Activated CD4-positive, alpha-beta T cell treated with anti-CD3 and anti-CD28 coated beads for 48 hours (primary cell): ENCODE measurements at regions not wholly inside any gene's neighbourhood (a gene's known extent, or its start where the extent isn't known, plus 50 kb on each side); places are given as distances from the start of the nearest gene placed in this dataset.
"Not testable (repeated sequence)": the region's sequence is repeated elsewhere in the genome, so short reads cannot be mapped to it uniquely, and the experiment has no call there.

Source experiments
- DNase-seq: peaks from one replicate; pipeline ENCODE4 v3.0.0-alpha.2; 2020

DNA sequence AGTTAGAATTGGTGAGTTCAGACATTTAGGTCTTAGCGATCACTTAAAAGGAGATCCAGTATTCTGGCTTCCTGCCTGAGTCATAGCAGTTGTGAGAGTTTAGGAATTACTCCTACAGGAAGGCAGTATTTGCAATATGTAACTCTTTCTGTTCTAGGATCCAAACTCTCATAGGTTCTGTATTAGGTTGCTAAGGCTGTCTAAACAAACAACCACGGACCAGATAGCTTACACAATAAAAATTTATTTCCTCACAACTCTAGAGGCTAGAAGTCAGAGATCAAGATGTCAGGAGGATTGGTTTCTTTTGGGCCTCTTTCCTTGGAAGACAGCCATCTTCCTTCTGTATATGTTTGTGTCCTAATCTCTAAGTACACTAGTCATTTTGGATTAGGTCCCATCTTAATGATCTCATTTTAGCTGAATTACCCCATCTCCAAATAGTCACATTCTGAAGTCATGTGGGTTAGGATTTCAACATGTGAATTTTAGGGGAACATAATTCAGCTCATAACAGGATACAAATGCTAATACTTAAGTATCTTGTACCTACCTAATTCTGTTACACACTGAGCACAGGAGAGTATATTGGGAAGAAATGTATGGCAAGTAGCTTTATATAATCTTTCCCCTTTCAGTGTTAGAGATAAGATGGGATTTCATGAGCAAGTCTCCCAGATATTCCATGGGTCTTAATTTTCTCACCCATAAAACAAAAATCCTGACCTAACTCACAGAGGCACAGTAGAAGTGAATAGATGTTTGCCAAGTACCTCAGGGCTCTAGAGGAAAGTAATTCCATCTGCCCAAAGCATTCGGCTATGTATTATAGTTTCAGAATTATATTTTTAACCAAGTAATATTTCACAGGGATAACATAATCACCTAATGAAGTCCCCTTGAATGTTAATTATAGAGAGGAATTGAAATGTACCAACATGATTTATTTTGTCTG, 144.4 kb downstream of the PTBP2 start:
- DNase-seq: no peak

- DNase-seq: no peak
These were observed 151.2 kb downstream of the PTBP2 start for GRCh38 chr1:96872757-96873156.

GRCh38 chr1:96878640-96879039, 157.1 kb downstream of the PTBP2 start:
- no peak for DNase-seq

GRCh38 chr1:96880626-96881025, 159.0 kb downstream of the PTBP2 start:
- no peak for DNase-seq

DNA sequence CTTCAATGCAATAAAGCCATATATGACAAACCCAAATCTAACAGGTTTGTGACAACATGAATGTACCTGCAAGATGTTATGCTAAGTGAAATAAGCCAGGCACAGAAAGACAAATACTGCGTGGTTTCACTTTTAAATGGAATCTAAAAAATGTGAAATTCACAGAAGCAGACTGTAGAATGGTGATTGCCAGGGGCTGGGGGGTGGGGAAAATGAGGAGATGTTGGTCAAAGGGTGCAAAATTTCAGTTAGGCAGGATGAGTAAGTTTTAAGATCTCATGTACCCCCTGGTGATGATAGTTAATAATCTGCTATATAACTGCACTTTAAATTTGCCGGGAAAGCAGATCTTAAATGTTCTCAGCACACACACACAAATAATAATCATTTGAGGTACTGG, 160.5 kb downstream of the PTBP2 start:
- DNase-seq: no peak

DNA sequence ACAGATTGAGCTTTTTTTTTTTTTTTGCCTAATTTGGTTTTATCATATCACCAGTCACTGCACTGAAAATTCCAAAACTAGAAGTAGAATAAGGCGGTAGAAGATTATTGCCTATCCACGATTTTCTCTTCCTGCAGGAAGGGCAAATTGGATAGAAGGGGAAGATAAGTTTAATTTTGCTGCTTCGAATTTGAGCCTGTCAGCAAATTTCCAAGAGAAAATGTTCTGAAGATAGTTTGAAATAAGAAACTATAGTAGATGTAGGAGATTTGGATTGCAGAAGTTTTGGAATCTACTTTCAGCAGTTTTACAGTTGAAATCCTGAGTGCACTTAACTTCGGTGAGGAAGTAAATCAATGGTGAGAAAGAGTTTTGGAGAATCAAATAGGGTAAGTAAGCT, 164.9 kb downstream of the PTBP2 start:
- no peak for DNase-seq

GRCh38 chr1:96887501-96887900, 165.9 kb downstream of the PTBP2 start:
- DNase-seq: no peak

- no peak for DNase-seq
These were observed 180.3 kb downstream of the PTBP2 start for GRCh38 chr1:96901783-96902363.

DNA sequence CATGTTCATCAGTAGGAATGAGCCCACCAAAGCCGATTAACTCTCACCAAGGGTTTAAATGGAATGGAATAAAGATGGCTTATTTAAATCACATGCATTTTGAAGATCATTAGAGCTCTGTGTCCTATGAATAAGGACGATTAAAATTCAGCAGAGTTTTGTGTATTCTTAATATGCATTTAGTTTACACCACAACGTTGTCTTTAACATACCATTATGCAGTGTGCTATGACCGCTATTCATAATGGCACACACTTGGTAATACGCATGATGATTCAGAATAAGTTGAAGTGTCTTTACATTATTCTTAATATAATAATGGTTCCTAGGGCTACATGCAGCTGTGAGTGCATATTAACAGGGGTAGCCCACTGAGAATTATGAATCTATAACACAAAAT, 190.7 kb downstream of the PTBP2 start:
- no peak for DNase-seq

DNA sequence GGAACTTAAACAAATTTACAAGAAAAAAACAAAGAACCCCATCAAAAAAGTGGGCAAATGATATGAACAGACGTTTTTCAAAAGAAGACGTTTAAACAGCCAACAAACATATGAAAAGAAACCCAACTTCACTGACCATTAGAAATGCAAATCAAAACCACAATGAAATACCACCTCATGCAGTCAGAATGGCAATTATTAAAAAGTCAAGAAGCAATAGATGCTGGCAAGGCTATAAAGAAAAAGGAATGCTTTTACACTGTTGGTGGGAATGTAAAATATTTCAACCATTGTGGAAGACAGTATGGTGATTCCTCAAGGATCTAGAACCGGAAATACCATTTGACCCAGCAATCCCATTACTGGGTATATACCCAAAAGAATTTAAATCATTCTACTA, 194.1 kb downstream of the PTBP2 start:
- DNase-seq: not testable (repeated sequence)

- no peak for DNase-seq
These were observed 196.8 kb downstream of the PTBP2 start for GRCh38 chr1:96918406-96918805.

- no peak for DNase-seq
These were observed 200.6 kb downstream of the PTBP2 start for GRCh38 chr1:96922181-96922580.

GRCh38 chr1:96923753-96924152, 202.2 kb downstream of the PTBP2 start:
- no peak for DNase-seq

DNA sequence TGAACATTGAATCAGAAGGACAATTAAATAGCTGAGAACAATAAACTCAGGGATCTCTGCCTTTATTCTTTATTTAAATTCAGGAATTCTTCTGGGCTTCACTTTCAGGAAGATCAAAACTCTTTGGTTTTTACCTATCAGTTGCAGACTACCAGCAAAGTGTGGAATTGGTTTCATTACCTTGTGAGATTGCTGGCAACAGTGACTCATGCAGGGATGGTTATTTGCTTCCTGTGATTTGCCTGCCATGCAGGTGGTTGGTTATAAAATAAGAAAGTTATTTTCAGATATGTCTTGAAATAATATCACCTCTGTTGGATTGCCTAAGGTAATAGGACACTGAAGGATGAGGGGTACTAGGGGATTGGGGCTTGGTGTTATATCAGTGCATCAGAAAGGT, 204.6 kb downstream of the PTBP2 start:
- no peak for DNase-seq

- no peak for DNase-seq
These were observed 205.5 kb downstream of the PTBP2 start for GRCh38 chr1:96927125-96927524.

DNA sequence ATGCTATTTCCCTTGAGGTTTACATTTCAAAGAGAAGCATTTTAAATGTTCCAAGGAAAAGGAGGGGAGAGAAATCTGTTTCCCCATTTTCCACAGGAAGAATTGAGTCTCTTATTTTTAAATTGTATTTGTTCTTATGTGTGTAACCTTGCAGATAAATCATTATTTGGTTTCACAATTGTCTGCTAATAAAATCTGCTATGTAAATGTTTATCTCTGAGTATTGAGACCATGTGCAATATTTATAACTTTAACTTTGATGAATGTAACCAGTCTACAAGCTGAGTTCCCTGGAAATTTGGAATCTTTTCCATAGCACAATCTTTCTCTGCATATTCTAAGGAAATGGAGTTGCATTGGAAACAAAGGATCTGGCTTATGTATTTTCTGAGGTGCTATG, 209.6 kb downstream of the PTBP2 start:
- DNase-seq: no peak

DNA sequence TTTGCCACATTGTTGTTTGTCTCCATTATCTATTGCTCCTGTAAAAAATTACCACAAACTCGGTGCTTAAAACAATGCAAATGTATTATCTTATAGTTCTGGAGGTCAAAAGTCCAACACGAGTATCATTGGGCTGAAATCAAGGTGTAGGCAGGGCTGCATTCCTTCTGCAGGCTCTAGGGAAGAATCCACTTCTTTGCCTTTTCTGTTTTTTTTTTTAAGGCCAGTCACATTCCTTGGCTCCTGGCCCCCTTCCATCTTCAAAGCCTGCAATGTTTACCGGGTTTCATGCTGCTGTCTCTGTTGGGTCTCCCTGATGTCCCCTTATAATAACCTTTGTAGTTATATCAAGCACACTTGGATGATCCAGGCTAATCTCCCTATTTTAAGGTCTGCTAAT, 212.7 kb downstream of the PTBP2 start:
- no peak for DNase-seq

DNA sequence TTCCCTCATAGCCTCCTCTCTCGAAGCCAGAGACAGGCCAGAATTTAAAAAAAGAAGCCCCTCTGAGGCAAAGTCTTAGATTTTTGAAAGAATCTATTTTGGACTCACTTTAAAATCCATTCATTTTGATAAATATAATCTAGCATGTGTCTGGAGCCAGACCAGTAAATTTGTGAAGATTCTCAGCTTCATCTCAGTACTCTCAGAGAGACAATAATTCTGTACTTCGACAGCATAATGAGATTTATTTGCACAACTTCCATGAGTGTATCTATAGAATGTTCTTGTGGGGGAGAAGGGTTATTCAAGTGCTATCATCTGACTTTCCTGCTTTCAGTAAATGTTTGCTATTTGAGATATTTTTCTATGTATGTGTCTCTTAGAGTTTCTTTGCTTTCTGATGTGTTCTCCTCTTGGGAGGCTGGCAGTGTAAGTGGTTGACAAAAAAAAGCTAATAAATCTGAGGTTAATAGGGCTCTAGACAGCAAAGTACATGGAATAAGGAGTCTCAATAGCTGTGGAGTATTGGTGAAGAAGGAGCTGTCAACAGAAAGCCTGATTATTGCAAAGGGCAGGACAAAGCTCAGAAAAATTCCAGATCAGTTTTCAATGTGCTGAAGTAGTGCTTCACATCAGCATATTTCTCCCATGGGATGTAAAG, 223.0 kb downstream of the PTBP2 start:
- DNase-seq: no peak

DNA sequence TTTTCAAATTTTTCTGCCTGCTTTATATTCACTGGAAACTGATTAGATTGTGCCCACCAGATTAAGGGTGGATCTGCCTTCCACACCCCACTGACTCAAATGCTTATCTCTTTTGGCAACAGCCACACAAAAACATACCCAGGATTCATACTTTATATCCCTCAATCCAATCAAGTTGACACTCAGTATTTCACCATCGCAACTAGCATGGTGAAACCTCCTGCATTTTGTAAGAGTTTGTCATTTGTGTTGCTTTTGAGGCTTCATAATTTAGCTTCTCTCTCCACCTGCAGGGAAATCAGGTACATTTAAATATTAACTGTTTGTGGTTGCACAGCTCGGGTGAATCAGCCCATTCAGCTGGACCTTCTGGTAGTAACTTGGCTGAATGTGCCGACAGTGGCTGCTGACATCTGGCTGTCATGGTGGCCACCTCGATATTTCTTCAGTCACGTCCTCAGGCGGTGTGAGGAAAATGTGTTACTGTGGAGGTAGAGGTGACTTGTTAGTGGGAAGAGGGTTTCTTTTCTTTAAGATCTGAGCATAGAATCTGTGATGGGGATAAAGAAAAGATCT, 224.0 kb downstream of the PTBP2 start:
- no peak for DNase-seq

GRCh38 chr1:96955307-96956012, 233.9 kb downstream of the PTBP2 start:
- DNase-seq: no peak

- DNase-seq: no peak
These were observed 240.6 kb downstream of the PTBP2 start for GRCh38 chr1:96962216-96962615.

- no peak for DNase-seq
These were observed 241.2 kb downstream of the PTBP2 start for GRCh38 chr1:96962751-96963211.

GRCh38 chr1:96964761-96965160, 243.2 kb downstream of the PTBP2 start:
- DNase-seq: no peak
